K562 (cell line): ENCODE measurements at regions not wholly inside any gene's neighbourhood (a gene's known extent, or its start where the extent isn't known, plus 50 kb on each side); places are given as distances from the start of the nearest gene placed in this dataset.

ENCODE experiments used
- ATAC-seq: fragments of 200-7000 bp; cut with Tn5 transposase; 3 replicates; pipeline ENCODE4 v1.9.1; 2020; ENCODE audit warnings: moderate library complexity
- BruUV-seq: library from RNA; stranded (reverse); fragments of 400-500 nt; replicated peaks from 2 replicates; lab custom pipeline; 2021; lab: Mats Ljungman, UMichigan
- CTCF ChIA-PET: fragments of 300-600 bp; formaldehyde crosslinking; extraction: SDS; loops from one replicate; lab custom pipeline; 2021; ENCODE audit warnings: low intra/inter-chr PET ratio; lab: Yijun Ruan, JAX
- POLR2A ChIA-PET: fragments of 300-600, 350-650 bp; sonication (Branson Sonifier 250); formaldehyde crosslinking; extraction: SDS; loops from one replicate; lab custom pipeline; 2021; ENCODE audit warnings: antibody characterized with exemption, inconsistent platforms; lab: Yijun Ruan, JAX
- DNase-seq, 4 experiments: peaks; one replicate each; pipeline versions ENCODE4 v3.0.0 to v3.0.0-alpha.2; 2011 to 2018; ENCODE audit warnings: low spot score in 3 of 4, mixed read lengths in 3 of 4; ENCODE audit errors: extremely low read depth in 1 of 4
- FAIRE-seq: peaks from 2 replicates; lab custom pipeline; 2011; peaks lifted over from hg19 to GRCh38; lab: Jason Lieb, UNC
- H2AFZ ChIP-seq: 2 replicates; pipeline ENCODE4 v1.6.0; 2011; ENCODE audit warnings: low read depth, low read length, control low read depth, inconsistent platforms
- H3K27ac ChIP-seq: fragments of 200-600 bp; 3 replicates; pipeline ENCODE4 v1.8.0; 2011; ENCODE audit warnings: low read depth, mild to moderate bottlenecking, control low read depth, inconsistent platforms, low read length, moderate library complexity, mixed read lengths; ENCODE audit errors: extremely low read depth
- H3K27me3 ChIP-seq, 2 experiments: fragments of 300-600 bp in 1 of 2; 2 replicates in 1 of 2; 3 replicates in 1 of 2; pipeline versions ENCODE4 v1.6.0 to v1.8.0; 2011; ENCODE audit warnings: inconsistent platforms in 2 of 2, low read length in 2 of 2, mild to moderate bottlenecking in 1 of 2, mixed read lengths in 1 of 2, moderate library complexity in 1 of 2; ENCODE audit not compliant: control insufficient read depth in 2 of 2, insufficient read depth in 2 of 2
- H3K36me3 ChIP-seq: fragments of 300-600 bp; 3 replicates; pipeline ENCODE4 v1.8.0; 2011; ENCODE audit warnings: mild to moderate bottlenecking, low read length, inconsistent platforms; ENCODE audit not compliant: control insufficient read depth, insufficient read depth
- H3K4me1 ChIP-seq, 2 experiments: fragments of 200-600 bp in 1 of 2; replicated peaks in 1 of 2; 2 replicates in 1 of 2; 3 replicates in 1 of 2; pipeline versions ENCODE4 v1.5.1 to v1.8.0; 2011; ENCODE audit warnings: inconsistent platforms in 2 of 2, low read length in 2 of 2, mild to moderate bottlenecking in 1 of 2, mixed read lengths in 1 of 2, moderate library complexity in 1 of 2; ENCODE audit not compliant: control insufficient read depth in 2 of 2, insufficient read depth in 2 of 2
- H3K4me2 ChIP-seq: 2 replicates; pipeline ENCODE4 v1.6.1; 2011; ENCODE audit warnings: low read length, control low read depth, inconsistent platforms, mixed read lengths; ENCODE audit not compliant: insufficient read depth
- H3K4me3 ChIP-seq: fragments of 200-600 bp; sonication (generic), shearing (Covaris generic); 2 replicates; pipeline ENCODE4 v1.5.1; 2016; ENCODE audit warnings: control low read depth, inconsistent platforms
- H3K79me2 ChIP-seq: fragments of 200-600 bp; 3 replicates; pipeline ENCODE4 v1.8.0; 2011; ENCODE audit warnings: low read length, inconsistent platforms; ENCODE audit not compliant: control insufficient read depth, insufficient read depth
- H3K9ac ChIP-seq, 2 experiments: 2 replicates each; pipeline versions ENCODE4 v1.6.0 to v1.6.1; 2011; ENCODE audit warnings: low read depth in 2 of 2, low read length in 2 of 2, control low read depth in 1 of 2, inconsistent platforms in 1 of 2, mild to moderate bottlenecking in 1 of 2, mixed read lengths in 1 of 2; ENCODE audit not compliant: insufficient read depth in 1 of 2
- H3K9me1 ChIP-seq: one replicate; pipeline ENCODE4 v1.6.0; 2011; ENCODE audit warnings: inconsistent platforms, mild to moderate bottlenecking, low read length, moderate library complexity; ENCODE audit not compliant: control insufficient read depth, insufficient read depth
- H3K9me3 ChIP-seq: replicated peaks from 2 replicates; pipeline ENCODE4 v1.5.1; 2011; ENCODE audit warnings: low read depth, low read length, inconsistent platforms; ENCODE audit not compliant: control insufficient read depth, insufficient read depth
- H4K20me1 ChIP-seq: replicated peaks from 2 replicates; pipeline ENCODE4 v1.6.1; 2011; ENCODE audit warnings: low read length, inconsistent platforms, mixed read lengths; ENCODE audit not compliant: control insufficient read depth, insufficient read depth
- GATAD2A ChIP-seq: fragments of 450-650 bp; IDR thresholded peaks from 2 replicates; pipeline ENCODE4 v1.6.1; 2017
- ZNF444 ChIP-seq: fragments of 250-450 bp; sonication (Bioruptor Pico); IDR thresholded peaks from 2 replicates; pipeline ENCODE4 v1.4.0; 2020; ENCODE audit warnings: mild to moderate bottlenecking, moderate library complexity
- WGBS: fragments of 100-300 bp; shearing (Covaris generic); methylation state at CpG from one replicate; pipeline ENCODE4 v1.1.6; 2016; ENCODE audit warnings: low coverage, mixed read lengths; ENCODE audit not compliant: insufficient coverage; ENCODE audit errors: missing lambda C conversion rate; 5-methylcytosine and 5-hydroxymethylcytosine counted together
- in situ Hi-C: fragments of 300-500 bp; cut with MboI; formaldehyde crosslinking; loops from 4 replicates; pipeline ENCODE4 v1.15.0; 2018; ENCODE audit warnings: inconsistent platforms, mixed read lengths
- intact Hi-C: fragments of 100-400 bp; cut with micrococcal nuclease; formaldehyde crosslinking; loops from 2 replicates; pipeline ENCODE4 v1.14.2; 2022
- TF ChIP-seq, protein P1 (sequence below), 2 experiments: fragments of 450-650 bp; conservative IDR thresholded peaks; 2 replicates each; pipeline ENCODE4 v1.6.1; 2017; ENCODE audit warnings: mild to moderate bottlenecking in 2 of 2, moderate library complexity in 2 of 2

DNA sequence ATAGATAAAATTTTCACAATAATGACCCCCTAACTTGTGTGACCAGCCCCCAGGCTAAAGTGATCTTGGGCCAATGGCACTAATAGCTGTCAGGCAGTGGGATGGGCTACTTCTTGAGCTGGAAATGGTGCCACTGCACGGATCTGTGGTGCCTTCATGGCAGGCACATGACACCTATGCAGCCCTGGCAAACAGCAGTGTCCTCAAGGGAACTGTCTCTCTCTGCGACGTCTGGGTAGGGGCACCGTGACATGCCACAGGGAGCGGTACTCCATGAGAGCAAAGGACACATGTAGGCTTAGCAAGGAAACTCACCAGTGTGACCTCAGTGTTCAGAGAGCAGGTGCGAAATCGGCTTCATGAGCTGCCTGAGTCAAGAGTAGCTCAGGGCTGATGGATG, 161.7 kb upstream of the TWIST2 start:
- no peaks in the 10 kb centered on the region for H3K4me1 ChIP-seq
- no TSS peak for BruUV-seq
- CTCF ChIA-PET: no interaction called here
- no peaks in the 10 kb centered on the region for H3K79me2 ChIP-seq
- H3K9ac ChIP-seq: no peak overlapping the region
- in situ Hi-C loops (no loop called here), intact Hi-C loops (no loop called here)
- no peaks in the 10 kb centered on the region for H3K36me3 ChIP-seq
- H3K9me1 ChIP-seq: no peaks in the 10 kb centered on the region
- no peaks in the 10 kb centered on the region for H3K9me3 ChIP-seq
- FAIRE-seq (no peak), ATAC-seq (no peak), DNase-seq (no peak)
- H3K27me3 ChIP-seq: peaks cover 0 to 12% of the 10 kb centered on the region in 2 experiments; a peak in 3 of 5 replicates
- whole genome bisulfite sequencing: 2% methylated on average over 7 of the region's 7 CpGs
- no peaks in the 10 kb centered on the region; the same call in 1 of the 2 replicates for H4K20me1 ChIP-seq
- no peak overlapping the region for H2AFZ ChIP-seq
- no peak for TF ChIP-seq GATAD2A
- TF ChIP-seq ZNF444: no peak
- TF ChIP-seq, protein P1, sequence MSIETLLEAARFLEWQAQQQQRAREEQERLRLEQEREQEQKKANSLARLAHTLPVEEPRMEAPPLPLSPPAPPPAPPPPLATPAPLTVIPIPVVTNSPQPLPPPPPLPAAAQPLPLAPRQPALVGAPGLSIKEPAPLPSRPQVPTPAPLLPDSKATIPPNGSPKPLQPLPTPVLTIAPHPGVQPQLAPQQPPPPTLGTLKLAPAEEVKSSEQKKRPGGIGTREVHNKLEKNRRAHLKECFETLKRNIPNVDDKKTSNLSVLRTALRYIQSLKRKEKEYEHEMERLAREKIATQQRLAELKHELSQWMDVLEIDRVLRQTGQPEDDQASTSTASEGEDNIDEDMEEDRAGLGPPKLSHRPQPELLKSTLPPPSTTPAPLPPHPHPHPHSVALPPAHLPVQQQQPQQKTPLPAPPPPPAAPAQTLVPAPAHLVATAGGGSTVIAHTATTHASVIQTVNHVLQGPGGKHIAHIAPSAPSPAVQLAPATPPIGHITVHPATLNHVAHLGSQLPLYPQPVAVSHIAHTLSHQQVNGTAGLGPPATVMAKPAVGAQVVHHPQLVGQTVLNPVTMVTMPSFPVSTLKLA (conservative IDR thresholded peaks at IDR 0.05): no peak
- H3K4me2 ChIP-seq: no peak overlapping the region
- H3K27ac ChIP-seq: no peak overlapping the region
- no peak overlapping the region for H3K4me3 ChIP-seq
- POLR2A ChIA-PET: interaction anchor here (1.5 kb wide), 1 partner anchor 10 kb away, joined by 4 read pairs; no protein-coding TSS in a partner anchor
